Left cardiac atrium (tissue), 4 donors: ENCODE measurements at regions not wholly inside any gene's neighbourhood (a gene's known extent, or its start where the extent isn't known, plus 50 kb on each side); places are given as distances from the start of the nearest gene placed in this dataset.

Experiments
- ATAC-seq, 2 donors: fragments of 200-7000 bp; cut with Tn5 transposase; one replicate each; pipeline ENCODE4 v1.9.1; 2020; ENCODE audit warnings: mild to moderate bottlenecking in 2 of 2, moderate library complexity in 2 of 2
- DNase-seq: peaks from one replicate; pipeline ENCODE4 v3.0.0-alpha.2; 2020
- intact Hi-C, 2 donors: fragments of 100-400 bp; cut with DNase I; formaldehyde crosslinking; loops; one replicate each; pipeline versions ENCODE4 v1.14.1 to v1.15.1; 2022 to 2023
- donor health status: DM: no; HTN: yes; CAD: no.
- donor health status: DM: no; HTN: yes; CAD: no; lungs with severe emphysema.
- donor health status: DM: yes; HTN: yes; CAD: no.
- donor health status: Dilated cardiomyopathy.

DNA sequence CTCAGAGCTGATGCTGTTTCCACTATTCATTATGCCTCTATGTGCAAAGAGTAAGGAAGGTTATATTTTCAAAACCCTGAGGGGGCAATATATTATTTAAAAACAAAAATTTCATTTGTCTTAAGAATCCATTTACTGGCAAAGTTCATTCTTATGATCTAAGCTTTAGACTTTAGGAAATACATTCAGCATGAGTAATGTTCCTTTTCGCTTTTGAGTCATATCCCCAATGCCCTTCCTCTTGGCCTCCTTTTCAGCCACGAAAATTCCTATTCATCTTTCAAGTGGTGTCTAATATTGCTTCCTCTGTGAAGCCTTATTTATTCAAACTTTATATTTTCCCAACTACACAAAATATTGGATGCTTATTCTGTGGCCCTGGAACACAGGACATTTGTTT is 1317.0 kb downstream of the PCDH9 start:
- DNase-seq: no peak
- peak in 1 of 2 donors; percentile 92 for ATAC-seq
- intact Hi-C loops: loop anchor here in 1 of 2 donors (10.0 kb wide), 1 partner anchor 1312 kb away; no protein-coding TSS in a partner anchor

DNA sequence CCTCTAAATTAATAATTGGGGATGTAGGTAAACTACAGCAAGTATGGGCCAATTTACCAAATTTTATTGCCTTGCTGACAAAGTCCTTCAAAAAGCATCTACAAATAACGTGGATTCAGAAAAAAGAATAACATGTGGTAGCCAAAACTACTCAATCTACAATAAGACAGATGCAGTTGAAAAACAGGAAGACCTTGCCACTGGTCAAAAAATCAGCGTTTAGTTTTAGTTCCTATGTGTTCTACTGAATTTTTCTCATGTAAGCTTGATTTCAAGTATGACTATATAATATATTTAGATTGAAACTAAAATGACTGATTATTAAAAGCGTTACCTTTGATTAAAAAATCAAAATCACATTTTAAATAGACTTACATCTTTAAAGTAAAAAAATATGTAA is 1317.6 kb downstream of the PCDH9 start:
- DNase-seq (no peak), ATAC-seq (no peak)
- intact Hi-C loops: loop anchor here in 1 of 2 donors (10.0 kb wide), 1 partner anchor 1312 kb away; no protein-coding TSS in a partner anchor

DNA sequence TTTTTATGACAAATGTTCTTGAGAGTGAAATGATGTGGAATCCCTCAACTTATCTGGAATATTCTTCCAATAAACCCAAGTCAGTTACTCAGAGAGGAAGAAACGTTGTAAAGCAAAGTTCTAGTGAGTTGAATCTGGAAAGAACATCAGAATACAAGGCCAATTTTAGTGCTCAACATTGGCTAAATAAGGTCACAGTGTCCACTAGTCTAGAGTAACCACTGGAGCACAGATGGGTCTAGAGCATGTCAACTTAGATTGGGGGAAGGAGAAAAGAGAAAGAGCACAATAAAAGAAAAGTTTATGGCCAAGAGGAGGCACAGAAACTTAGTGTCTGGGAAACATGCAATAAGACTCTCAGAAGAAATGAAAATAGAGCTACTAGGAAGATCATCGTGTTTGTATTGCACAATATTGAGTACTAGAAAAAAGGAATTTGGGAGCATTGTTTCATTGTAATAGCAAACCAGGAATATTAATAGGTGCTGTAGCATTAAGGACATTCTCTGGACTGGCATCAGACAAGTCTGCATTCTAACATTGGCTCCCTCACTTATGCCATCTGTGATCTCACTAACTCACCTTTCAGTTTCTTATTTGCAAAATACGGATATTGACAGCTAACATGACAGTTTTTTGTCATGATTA is 1318.5 kb downstream of the PCDH9 start:
- DNase-seq (no peak), ATAC-seq (peak in 1 of 2 donors; percentile 31)
- intact Hi-C loops: loop anchor here in 1 of 2 donors (10.0 kb wide), 1 partner anchor 1313 kb away; no protein-coding TSS in a partner anchor

DNA sequence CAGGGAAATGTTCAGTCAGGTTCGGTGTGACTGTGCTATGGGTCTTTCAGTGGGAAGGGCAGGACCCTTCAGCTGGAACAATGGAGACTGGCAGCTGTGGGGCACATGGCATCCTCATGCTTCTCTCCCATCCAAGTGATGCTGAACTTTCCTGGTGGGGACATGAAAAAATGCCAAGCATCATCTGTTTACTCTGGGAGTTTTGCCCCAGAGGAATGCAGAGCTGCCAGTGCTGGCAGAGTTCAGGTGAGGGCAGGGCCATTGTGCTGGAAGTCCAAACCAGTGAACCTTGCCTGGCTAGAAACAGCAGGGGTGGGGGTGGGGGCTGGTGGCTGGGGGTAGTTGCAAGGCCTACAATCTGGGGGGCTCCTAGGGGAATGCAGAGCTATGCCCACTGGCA is 1320.6 kb downstream of the PCDH9 start:
- no peak for ATAC-seq
- no peak for DNase-seq
- intact Hi-C loops: no loop called here

DNA sequence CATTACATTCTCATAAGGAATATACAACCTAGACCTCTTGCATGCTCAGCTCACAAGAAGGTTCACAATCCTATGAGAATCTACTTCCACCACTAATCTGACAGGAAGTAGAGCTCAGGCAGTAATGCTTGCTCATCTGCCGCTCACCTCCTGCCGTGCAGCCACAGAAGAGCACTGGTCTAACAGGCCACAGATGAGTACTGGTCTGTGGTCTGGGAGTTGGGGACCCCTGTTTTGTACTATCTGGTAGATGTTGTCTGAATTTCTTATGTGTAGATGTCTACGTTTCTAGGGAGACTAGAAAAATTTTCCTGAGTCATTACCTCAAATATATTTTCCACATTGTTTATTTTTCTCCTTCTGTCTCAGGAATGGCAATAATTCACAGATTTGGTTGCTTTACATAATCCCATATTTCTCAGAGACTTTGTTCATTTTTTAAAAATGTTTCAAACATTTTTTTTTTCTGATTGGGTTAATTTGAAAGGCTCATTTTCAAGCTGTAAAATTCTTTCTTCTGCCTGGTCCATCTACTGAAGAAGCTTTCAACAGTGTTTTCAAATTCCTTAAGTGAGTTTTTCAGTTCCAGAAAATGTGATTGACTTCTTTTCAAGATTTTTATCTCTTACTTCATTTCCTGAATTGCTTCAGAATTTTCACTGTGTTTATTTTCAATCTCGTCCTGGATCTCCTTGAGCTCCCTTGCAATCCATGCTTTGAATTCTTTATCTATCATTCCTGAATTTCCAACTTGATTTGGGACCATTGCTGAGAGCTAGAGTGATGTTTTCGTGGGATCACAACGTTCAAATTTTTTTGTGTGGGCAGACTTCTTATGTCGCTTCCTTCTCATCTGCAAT is 1322.2 kb downstream of the PCDH9 start:
- DNase-seq: no peak
- ATAC-seq: no peak
- intact Hi-C loops: no loop called here

DNA sequence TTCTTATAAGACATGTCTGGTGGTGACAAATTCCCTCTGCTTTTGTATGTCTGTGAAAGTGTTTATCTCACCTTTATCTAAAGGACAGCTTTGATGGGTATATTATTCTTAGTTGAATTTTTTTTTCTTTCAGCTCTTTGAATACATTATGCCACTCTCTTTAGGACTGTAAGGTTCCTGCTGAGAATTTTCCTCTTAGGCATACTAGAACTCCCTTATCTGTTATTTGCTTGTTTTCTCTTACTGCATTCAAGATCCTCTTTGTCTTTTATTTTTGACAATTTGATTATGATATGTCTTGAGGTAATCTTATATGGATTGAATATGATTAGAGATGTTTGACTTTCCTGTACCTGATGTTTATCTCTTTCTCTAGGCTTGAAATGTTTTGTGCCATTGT is 1328.4 kb downstream of the PCDH9 start:
- intact Hi-C loops: no loop called here
- no peak for ATAC-seq
- no peak for DNase-seq

DNA sequence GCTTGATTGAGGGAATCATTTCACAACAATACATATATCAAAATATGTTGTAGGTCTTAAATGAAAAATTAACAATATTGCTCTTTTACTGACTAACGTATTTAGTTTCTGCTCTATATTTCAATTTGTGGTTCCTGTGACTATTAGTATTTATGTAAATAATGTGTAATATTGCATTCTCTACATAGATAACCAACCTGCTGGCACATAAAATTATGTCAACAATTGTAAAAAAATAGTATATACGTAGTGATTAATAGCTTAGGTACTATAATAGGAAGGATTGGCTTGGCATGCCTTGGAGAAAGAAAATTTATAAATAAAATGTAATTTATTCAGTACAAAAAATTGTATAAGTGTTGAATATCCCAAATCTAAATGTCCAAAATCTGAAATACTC is 1336.1 kb downstream of the PCDH9 start:
- no peak for ATAC-seq
- intact Hi-C loops: no loop called here
- no peak for DNase-seq

DNA sequence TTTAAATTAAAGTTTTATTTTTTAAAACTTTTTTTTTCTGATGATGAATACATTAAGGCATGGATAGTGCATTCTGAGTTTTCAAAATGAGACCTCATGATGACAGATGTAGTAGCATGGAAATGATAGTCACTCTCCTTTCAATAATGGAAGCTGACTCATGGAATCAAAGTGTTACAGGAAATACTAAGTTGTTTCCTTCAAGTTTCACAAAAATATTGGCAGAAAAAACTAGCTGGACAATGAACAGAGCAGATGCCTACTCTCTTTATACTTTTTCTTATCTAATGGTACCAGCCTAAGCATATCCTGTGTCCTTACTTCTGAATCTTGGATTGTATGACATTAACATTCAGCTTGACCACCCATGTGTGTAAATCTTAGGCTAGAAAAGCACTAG is 1337.3 kb downstream of the PCDH9 start:
- DNase-seq: no peak
- intact Hi-C loops: no loop called here
- ATAC-seq: no peak

DNA sequence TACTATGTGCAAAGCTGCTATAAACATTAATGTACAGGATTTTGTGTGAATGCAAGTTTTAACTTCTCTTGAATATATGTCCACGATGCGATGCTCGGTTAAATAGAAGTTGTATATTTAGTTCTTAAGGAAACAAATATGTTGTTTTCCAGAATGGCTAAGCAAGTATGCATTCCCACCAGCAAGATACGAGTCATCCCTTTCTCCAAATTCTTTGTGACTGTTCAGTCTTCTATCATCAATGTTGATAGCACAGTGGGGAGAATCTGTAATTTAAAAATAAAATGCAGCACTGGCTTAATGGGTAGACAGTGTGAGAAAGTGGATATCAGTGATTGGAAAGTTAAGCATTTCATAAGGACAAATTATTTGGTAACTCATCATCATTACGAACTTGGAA is 1340.8 kb downstream of the PCDH9 start:
- DNase-seq (no peak), ATAC-seq (no peak)
- intact Hi-C loops: no loop called here

DNA sequence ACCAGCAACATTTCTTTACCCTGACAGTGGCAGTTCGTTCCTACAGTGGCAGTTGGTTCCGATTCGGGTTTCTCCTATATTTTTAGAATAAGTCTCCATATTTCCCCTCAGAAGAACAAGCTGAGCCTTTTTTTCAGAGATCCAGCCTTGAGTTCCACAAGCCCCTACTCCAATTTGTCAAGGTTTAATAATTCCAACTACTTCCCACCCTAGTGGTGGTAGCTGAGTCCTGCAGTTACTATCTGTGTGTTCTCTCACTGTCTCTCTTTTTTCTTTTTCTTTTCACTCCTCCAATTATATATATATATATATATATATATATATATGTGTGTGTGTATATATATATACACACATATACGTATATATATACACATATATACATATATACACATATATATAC is 1347.3 kb downstream of the PCDH9 start:
- ATAC-seq: no peak
- DNase-seq: no peak
- intact Hi-C loops: no loop called here

DNA sequence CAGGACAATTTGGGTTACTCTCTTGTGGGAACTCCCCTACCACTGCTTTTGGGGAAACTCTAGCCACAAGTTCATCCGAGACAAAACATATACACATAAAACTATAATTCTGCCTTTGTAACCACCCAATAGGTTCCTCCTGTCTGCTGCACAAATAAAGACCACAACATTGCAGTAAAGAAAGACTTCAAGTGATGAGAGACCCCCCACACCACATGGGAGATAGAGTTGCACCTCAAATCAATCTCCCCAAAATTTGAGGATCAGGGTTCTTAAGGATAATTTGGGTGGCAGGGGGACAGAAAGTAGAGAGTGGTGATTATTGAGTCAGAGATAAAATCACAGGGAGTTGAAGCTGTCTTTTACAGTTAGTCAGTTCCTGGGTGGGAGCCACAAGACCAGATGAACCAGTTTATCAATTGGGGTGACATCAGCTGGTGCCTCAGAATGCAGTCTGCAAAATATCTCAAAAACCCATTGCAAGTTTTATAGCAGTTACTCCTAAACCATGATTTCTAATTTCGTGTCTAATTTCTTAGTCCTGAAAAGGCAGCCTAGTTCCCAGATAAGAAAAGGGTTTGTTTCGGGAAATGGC is 1348.5 kb downstream of the PCDH9 start:
- intact Hi-C loops: no loop called here
- DNase-seq: no peak
- ATAC-seq: no peak

DNA sequence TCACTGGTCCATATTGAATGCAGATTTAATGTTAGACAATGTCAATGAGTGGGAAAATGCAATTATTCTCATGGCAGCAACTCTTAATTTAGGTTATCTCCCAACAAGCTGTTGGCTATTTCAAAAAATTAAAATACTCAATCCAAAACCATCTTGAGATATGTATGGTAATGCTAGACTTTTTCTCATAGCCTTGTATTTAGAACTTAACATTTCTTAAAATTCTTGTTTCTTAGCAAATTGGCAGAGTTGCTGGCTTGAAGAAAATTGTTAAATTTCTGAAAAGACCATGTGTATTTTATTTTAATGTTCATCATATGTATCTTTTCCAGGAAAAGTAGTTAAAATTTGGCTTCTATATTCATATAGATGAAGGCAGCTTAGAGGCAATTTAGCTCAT is 1355.1 kb downstream of the PCDH9 start:
- DNase-seq (no peak), ATAC-seq (no peak)
- intact Hi-C loops: no loop called here

DNA sequence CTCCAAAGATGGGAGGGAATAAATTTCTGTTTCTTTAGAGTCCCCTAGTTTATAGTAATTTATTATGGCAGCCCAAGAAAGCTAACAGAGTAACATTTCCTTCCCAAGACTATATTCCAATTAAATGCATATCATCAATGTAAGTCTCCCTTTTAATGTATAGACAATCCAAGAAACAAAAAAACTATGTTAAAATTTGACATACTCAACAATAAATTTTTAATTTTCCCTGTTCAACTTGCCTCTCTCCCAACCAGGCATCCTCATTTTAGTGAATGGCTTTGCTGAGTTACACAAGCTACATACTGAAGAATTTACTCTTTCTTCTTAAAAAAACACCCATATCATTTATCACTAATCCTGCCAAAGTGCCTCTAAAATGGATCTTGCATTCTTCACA is 1357.7 kb downstream of the PCDH9 start:
- ATAC-seq: no peak
- no peak for DNase-seq
- intact Hi-C loops: no loop called here

DNA sequence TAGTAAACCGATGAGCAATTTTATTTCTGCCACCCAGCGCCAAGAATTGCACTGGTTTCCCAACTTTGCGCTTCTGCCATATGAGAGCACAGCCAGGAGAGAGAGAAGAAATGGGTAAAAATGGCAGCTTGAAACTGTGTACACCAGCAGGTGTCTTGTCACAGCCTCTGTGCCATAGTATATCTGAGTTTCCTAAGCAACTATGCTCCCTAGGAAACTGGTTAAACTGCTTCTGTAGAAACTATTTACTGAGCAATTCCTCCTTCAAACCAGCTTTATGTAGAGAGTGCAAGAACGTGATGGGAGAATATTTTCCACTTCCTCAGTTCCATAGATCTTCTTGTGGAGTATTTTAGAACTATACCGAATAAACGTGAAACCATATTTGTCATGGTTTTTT is 1361.3 kb downstream of the PCDH9 start:
- DNase-seq (no peak), ATAC-seq (no peak)
- intact Hi-C loops: no loop called here

DNA sequence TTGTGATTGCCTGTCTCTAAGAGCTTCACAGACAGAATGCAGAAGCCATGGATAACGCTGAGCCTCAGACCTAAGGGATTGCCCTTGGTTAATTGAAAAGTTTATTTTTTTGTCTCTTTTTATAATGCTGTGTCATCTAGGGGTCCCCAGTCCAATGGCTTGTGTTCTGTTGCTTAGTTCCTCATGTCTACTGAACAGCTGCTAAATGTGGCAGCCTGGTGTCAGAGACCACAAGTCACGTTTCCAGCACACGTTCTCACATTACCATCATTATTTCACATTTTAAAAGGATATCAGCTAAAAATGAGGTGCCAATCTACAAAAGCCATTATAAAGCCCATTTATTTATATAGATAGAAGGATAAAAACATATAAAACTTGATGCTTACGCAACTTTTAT is 1362.0 kb downstream of the PCDH9 start:
- intact Hi-C loops: no loop called here
- DNase-seq (no peak), ATAC-seq (no peak)

DNA sequence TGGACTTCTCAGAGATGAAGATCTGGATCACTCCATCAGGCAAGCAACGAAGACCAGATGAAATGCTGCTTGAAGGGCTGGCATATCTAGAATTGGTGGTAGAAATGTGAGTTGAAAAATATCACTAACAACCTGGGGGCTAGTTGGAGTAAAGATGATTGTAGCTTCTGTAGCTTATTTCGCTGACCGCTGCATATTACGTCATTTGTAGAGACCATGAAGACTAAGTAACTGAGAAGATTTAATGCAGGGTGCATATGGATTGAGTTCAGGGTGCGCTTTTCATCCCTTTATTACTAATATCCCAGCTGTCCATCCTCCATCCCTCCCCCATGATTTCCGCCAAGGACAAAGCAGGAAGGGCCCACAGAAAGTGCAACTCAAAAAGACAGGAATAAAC is 1364.0 kb downstream of the PCDH9 start:
- intact Hi-C loops: no loop called here
- DNase-seq (no peak), ATAC-seq (no peak)

DNA sequence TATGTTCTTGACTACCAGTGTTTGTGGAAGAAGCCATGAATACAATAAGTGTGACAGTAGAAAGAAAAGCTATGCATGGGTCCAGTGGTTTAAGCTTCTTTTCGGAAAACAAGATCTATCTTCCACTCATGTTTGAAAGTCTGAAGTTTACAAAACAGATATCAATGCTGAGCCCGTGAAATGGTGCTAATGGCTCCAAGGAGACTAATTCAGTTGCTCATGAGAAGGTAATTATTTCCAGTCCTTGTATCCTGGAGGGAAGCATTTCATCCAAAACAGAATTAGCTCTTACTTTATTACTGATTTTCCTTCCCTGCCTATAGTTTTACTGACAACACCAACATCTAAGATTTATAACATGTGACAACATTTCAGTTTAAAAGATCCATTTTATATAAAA is 1364.9 kb downstream of the PCDH9 start:
- ATAC-seq: no peak
- intact Hi-C loops: no loop called here
- DNase-seq: no peak

DNA sequence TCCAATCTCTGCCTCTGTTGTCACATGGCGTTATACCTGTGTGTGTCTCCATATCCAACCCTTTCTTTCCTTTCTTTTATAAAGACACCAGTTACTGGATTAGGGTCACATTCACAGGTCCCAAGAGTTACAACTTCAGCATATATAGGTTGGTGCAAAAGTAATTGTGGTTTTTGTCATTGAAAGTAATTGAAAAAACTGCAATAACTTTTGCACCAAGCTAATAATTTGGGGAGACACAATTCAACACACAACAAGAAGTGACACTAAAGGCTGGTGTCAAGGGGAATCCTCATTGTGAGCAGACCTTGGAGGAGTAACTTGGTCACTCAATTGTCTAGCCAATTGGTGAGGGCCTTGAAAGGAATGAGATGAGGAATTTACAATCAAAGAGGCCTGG is 1366.1 kb downstream of the PCDH9 start:
- intact Hi-C loops: no loop called here
- ATAC-seq (no peak), DNase-seq (no peak)

DNA sequence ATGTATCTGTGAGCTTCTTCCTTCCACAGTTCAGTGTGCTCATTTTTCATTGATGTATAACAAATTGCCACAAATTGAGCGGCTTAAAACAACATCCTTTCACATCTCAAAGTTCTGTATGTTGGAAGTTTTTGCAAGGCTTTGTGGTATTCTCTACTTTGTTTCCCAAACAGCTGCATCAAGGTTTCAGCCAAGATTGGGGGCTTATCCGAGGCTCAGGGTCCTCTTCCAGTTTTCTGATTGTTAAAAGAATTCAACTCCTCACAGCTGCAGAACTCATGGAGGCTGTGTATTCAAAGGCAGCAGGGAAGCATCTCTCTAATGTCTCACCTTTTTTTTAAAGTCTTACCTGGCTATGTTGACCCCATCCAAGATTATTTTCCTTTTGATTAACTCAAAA is 1369.8 kb downstream of the PCDH9 start:
- DNase-seq: no peak
- no peak for ATAC-seq
- intact Hi-C loops: no loop called here

DNA sequence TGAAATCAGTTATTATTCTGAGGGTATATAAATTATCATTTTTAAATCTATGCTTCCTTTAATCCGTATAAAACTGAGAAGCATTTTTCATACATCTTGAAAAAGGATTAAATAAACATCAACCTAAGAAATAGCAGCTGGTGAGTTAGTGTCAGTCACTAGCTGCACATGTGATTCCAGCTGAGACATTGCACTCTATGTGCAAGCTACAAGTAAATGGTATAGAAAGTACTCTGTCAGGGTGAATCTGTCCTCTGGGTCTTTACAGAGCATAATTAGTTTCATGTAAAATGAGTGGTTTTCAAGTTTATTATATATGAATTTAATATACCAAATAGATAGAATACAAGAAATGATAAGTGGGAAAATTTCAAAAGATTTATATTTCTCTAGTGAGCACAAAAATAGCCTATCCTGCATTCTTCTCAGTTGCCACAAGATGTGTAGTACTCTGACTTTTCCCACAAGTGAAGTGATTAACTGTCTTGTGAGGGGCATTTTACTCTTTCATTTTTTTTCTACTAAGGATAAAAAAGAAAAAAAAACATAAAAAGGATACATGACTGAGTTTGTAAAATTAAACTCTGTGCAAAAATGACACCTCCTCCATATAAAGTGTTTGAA is 1372.1 kb downstream of the PCDH9 start:
- ATAC-seq (no peak), DNase-seq (no peak)
- intact Hi-C loops: no loop called here
